Heart right ventricle (tissue), 16 donors: ENCODE measurements at regions not wholly inside any gene's neighbourhood (a gene's known extent, or its start where the extent isn't known, plus 50 kb on each side); places are given as distances from the start of the nearest gene placed in this dataset.

Experiments
- ATAC-seq, 8 donors: fragments of 200-7000 bp; cut with Tn5 transposase; one replicate each; pipeline ENCODE4 v1.9.1; 2020; ENCODE audit warnings: mild to moderate bottlenecking in 8 of 8, moderate library complexity in 8 of 8, moderate number of reproducible peaks in 1 of 8
- DNase-seq, 2 donors: peaks; one replicate each; pipeline ENCODE4 v3.0.0-alpha.2; 2020
- H3K27ac ChIP-seq, 10 donors: fragments of 200-600 bp; sonication (generic) in 2 of 10; one replicate each; pipeline versions ENCODE4 v1.5.0 to v1.8.0; 2020 to 2022; ENCODE audit warnings: mild to moderate bottlenecking in 3 of 10
- H3K27me3 ChIP-seq, 7 donors: fragments of 200-600 bp; one replicate each; pipeline ENCODE4 v1.8.0; 2021 to 2022; ENCODE audit warnings: mild to moderate bottlenecking in 2 of 7
- H3K36me3 ChIP-seq, 9 donors: fragments of 200-600 bp; sonication (generic) in 1 of 9; one replicate each; pipeline versions ENCODE4 v1.5.0 to v1.8.0; 2020 to 2022; ENCODE audit warnings: mild to moderate bottlenecking in 2 of 9
- H3K4me1 ChIP-seq, 9 donors: fragments of 200-600 bp; sonication (generic) in 1 of 9; one replicate each; pipeline versions ENCODE4 v1.5.0 to v1.8.0; 2020 to 2022; ENCODE audit warnings: mild to moderate bottlenecking in 4 of 9
- H3K4me3 ChIP-seq, 10 donors: fragments of 200-600 bp; sonication (generic) in 2 of 10; one replicate each; pipeline versions ENCODE4 v1.5.0 to v1.8.0; 2020 to 2022; ENCODE audit warnings: mild to moderate bottlenecking in 7 of 10, moderate library complexity in 2 of 10
- H3K9me3 ChIP-seq, 11 donors: fragments of 200-600 bp in 10 of 11; sonication (generic) in 2 of 11; one replicate each; pipeline versions ENCODE4 v1.5.0 to v1.8.0; 2013 to 2022; ENCODE audit warnings: mild to moderate bottlenecking in 2 of 11, control low read depth in 1 of 11, moderate library complexity in 1 of 11
- WGBS, 2 donors: extraction: QIAGEN DNeasy Blood & Tissue Kit; methylation state at CpG; one replicate each; pipeline ENCODE4 v1.1.7; 2013; ENCODE audit warnings: inconsistent platforms in 1 of 2; 5-methylcytosine and 5-hydroxymethylcytosine counted together
- intact Hi-C, 10 donors: fragments of 100-400 bp; cut with DNase I; formaldehyde crosslinking; loops; one replicate each; pipeline versions ENCODE4 v1.11.1 to v1.14.2; 2022
- TF ChIP-seq, protein P1 (sequence below), 9 donors: fragments of 200-600 bp; sonication (generic) in 2 of 9; IDR thresholded peaks; one replicate each; pipeline versions ENCODE4 v1.5.0 to v1.8.0; 2021 to 2022; ENCODE audit warnings: antibody characterized with exemption in 9 of 9, mild to moderate bottlenecking in 5 of 9, moderate library complexity in 1 of 9
- donor health status: Arrhythmogenic right ventricular cardiomyopathy.
- donor health status: ischemic (EF 13 %, LVEDD 7.1; RV severe dilation, severe dysfunction).
- donor health status: healthy with polysubstance abuse.
- donor health status: DM: no; HTN: yes; CAD: no.
- donor health status: DM: no; HTN: no; CAD: no.
- donor health status: ischemic (EF 25% LVEDD 6.9; RV normal size, moderate dysfunction).
- donor health status: ischemic (EF 25% LVEDD 5.7; RV mildly dilated, moderate dysfunction).
- donor health status: healthy.
- donor health status: DM: yes; HTN: yes; CAD: no.
- donor health status: Ischemic cardiomyopathy.
- donor health status: ischemic (EF 35%, LVEDD 5.7; RV mildly dilated, moderate dysfunction).
- donor health status: nonischemic (EF 11% LVEDD 7.7; RV severe dilation, severe dysfunction).
- donor health status: DM: yes; HTN: yes; CAD: no.
- donor health status: PGD.
- donor health status: ischemic (EF 29% LVEDD 5.4; RV normal size, mild dysfunction).
- donor health status: nonischemic (EF 23%, LVEDD 6.1; RV moderate dilation, normal function).

- Histone ChIP-seq H3K4me1 (no peaks in the 10 kb centered on the region), H3K36me3 (no peaks in the 10 kb centered on the region), H3K4me3 (no peak overlapping the region), H3K27me3 (no peaks in the 10 kb centered on the region), H3K27ac (no peak overlapping the region), H3K9me3 (no peaks in the 10 kb centered on the region)
- TF ChIP-seq, protein P1, sequence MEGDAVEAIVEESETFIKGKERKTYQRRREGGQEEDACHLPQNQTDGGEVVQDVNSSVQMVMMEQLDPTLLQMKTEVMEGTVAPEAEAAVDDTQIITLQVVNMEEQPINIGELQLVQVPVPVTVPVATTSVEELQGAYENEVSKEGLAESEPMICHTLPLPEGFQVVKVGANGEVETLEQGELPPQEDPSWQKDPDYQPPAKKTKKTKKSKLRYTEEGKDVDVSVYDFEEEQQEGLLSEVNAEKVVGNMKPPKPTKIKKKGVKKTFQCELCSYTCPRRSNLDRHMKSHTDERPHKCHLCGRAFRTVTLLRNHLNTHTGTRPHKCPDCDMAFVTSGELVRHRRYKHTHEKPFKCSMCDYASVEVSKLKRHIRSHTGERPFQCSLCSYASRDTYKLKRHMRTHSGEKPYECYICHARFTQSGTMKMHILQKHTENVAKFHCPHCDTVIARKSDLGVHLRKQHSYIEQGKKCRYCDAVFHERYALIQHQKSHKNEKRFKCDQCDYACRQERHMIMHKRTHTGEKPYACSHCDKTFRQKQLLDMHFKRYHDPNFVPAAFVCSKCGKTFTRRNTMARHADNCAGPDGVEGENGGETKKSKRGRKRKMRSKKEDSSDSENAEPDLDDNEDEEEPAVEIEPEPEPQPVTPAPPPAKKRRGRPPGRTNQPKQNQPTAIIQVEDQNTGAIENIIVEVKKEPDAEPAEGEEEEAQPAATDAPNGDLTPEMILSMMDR (IDR thresholded peaks at IDR 0.05), result no peak
- DNase-seq, result no peak
- ATAC-seq, result no peak
- WGBS, 2 donors, result 26 to 30% methylated on average over 1 of the region's 1 CpG
- intact Hi-C loops, result no loop called here
These were observed 1182.9 kb upstream of the AMELY start for GRCh38 chrY:8094429-8094828.

DNA sequence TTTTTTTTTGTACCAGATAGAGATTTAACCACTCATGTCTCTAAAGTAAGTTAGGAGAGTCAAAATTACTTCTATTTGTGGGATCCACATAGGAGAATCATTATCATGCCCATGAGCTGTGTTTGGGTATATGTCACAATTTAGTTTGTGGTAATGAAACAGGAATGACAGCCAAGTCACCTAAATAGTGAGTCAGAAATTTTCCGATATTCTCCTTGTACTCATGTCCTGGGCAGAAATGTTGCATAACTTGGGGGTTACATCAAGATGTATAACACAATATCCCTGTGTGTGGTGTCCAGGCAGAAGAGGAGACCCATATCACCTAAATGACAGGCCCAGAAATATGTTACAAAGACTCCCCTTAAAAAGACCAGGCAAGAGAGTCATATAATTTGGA is 1181.4 kb upstream of the AMELY start:
- Histone ChIP-seq H3K36me3 (no peaks in the 10 kb centered on the region), H3K27me3 (no peaks in the 10 kb centered on the region), H3K4me3 (no peak overlapping the region), H3K27ac (no peak overlapping the region), H3K9me3 (no peaks in the 10 kb centered on the region), H3K4me1 (no peaks in the 10 kb centered on the region)
- DNase-seq, result no peak
- intact Hi-C loops, result no loop called here
- WGBS, 2 donors, result 81 to 94% methylated on average over 1 of the region's 1 CpG
- TF ChIP-seq, protein P1 (IDR thresholded peaks at IDR 0.05), result no peak
- no peak for ATAC-seq

DNA sequence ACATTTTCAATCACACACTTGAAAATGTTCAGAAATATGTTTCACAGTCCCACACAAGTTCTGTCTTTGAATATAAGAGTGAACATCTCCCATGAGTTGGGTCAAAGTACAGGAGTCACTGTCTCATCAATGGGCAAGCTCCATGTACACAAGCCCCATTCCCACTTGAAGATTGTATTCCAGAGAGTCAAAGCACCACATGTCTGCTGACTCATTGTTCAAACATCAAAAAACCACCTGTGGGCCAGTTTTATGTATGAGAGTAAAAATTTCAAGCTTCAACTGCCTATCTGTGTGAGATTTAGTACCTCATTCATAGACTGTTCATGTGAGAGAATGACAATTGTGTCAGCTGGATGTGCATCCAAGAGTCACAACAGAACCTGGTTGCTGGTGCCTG is 1174.4 kb upstream of the AMELY start:
- H3K4me3 ChIP-seq, result no peak overlapping the region
- no peaks in the 10 kb centered on the region for H3K4me1 ChIP-seq
- DNase-seq (no peak), ATAC-seq (no peak)
- no peaks in the 10 kb centered on the region for H3K27me3 ChIP-seq
- TF ChIP-seq, protein P1 (IDR thresholded peaks at IDR 0.05), result no peak
- H3K36me3 ChIP-seq, result no peaks in the 10 kb centered on the region
- intact Hi-C loops, result no loop called here
- no peak overlapping the region for H3K27ac ChIP-seq
- no peaks in the 10 kb centered on the region for H3K9me3 ChIP-seq

DNA sequence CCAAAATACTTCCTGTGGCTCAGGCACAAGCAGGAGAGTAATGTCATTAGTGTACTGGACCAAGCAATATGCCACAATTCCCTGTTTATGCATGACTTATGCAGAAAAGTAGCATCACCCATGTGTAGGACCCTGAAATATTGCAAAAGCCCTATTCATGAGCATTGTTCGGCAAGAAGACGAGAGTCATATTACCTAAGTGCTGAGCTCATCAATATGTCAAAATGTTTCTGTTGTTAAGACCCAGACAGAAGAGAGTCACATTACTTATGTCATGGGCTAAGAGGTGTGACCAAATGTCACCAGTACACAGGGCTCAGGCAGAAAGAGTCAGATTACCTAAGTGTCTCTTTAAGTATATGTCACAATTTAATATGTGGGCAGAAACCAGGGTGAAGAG is 1172.6 kb upstream of the AMELY start:
- Histone ChIP-seq H3K27ac (no peak overlapping the region), H3K9me3 (no peaks in the 10 kb centered on the region), H3K27me3 (no peaks in the 10 kb centered on the region), H3K4me1 (no peaks in the 10 kb centered on the region), H3K36me3 (no peaks in the 10 kb centered on the region), H3K4me3 (no peak overlapping the region)
- ATAC-seq, result no peak
- 89 to 92% methylated on average over 2 of the region's 2 CpGs for WGBS, 2 donors
- intact Hi-C loops, result no loop called here
- TF ChIP-seq, protein P1 (IDR thresholded peaks at IDR 0.05), result no peak
- no peak for DNase-seq

DNA sequence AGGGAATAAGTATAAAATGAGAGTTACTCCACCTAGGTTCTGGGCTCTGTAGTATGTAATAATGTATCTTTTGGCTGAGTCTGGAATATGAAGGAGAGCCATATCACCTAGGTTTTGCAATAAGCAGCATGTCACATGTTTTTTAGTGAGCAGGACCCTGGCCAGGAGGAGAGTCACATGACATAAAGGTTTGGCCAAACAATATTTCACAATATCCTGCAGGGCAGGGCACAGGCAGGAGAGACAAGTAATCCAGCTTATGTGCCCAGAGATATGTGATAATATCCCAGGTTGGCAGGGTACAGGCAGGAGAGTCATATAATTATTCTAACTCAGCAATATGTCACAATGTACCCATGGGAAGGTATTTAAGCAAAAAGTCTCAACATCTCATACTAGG is 1169.6 kb upstream of the AMELY start:
- ATAC-seq (no peak), DNase-seq (no peak)
- Histone ChIP-seq H3K4me3 (no peak overlapping the region), H3K36me3 (no peaks in the 10 kb centered on the region), H3K4me1 (no peaks in the 10 kb centered on the region), H3K9me3 (no peaks in the 10 kb centered on the region), H3K27me3 (no peaks in the 10 kb centered on the region), H3K27ac (no peak overlapping the region)
- TF ChIP-seq, protein P1 (IDR thresholded peaks at IDR 0.05), result no peak
- intact Hi-C loops, result no loop called here
